ENCODE measurements at regions not wholly inside any gene's neighbourhood (a gene's known extent, or its start where the extent isn't known, plus 50 kb on each side); places are given as distances from the start of the nearest gene placed in this dataset.

DNA sequence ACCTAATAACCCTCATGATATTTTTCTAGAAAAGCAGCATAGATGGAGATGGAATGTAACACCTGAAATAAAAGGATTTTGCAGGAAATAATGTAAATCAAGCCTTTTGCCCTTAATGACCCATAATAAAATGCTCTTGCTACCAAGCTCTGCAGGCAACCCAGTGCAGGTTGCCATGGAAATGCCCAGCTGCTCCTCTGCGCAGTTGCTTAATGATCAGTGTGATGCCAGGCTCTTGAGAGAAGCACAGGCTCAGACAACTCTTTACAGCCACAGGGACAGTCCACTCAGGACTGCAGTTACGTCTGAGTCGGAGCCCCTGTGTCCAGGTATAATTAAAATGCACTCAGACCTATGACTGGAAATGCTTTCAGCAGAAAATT, 165.5 kb downstream of the LACC1 start:
- TF ChIP-seq CTCF (IDR thresholded peaks at IDR 0.05) = no peak
- no peak overlapping the region for H2AFZ ChIP-seq (ENCODE audit: insufficient read depth, low read depth, low read length, poor library complexity, severe bottlenecking)
- H3K36me3 ChIP-seq (replicated peaks in 1 of 2; ENCODE audit: control insufficient read depth in 1 of 2, insufficient read depth in 2 of 2, low read length in 2 of 2) = no peaks in the 10 kb centered on the region
- H3K9me3 ChIP-seq (replicated peaks in 1 of 2; ENCODE audit: control insufficient read depth in 1 of 2, insufficient read depth in 1 of 2, low read length in 2 of 2) = no peaks in the 10 kb centered on the region
- Mint-ChIP-seq H3K27ac (no peak overlapping the region), H3K4me3 (no peak overlapping the region), H3K4me1 (peaks cover 5% of the 10 kb centered on the region), H3K9me3 (no peaks in the 10 kb centered on the region), H3K27me3 (ENCODE audit: low read depth in 3 of 3) (peaks cover 0 to 2% (median 0%) of the 10 kb centered on the region in 3 donors), H3K36me3 (no peaks in the 10 kb centered on the region)
- WGBS (ENCODE audit: insufficient coverage) = 96% methylated on average over 3 of the region's 3 CpGs
- no peaks in the 10 kb centered on the region for H3K4me1 ChIP-seq (ENCODE audit: control insufficient read depth in 1 of 2, insufficient read depth in 2 of 2, low read length in 2 of 2)
- H3K4me3 ChIP-seq (replicated peaks in 1 of 3; ENCODE audit: low read depth in 2 of 3, low read length in 3 of 3) = no peak overlapping the region
- no peaks in the 10 kb centered on the region for H4K20me1 ChIP-seq (ENCODE audit: insufficient read depth, low read length)
- H3K27me3 ChIP-seq (ENCODE audit: control insufficient read depth in 2 of 2, insufficient read depth in 2 of 2, low read length in 2 of 2) = no peaks in the 10 kb centered on the region
- intact Hi-C loops (cut with micrococcal nuclease) = loop anchor here (5.0 to 10.0 kb wide), 2 partner anchors 130 to 392 kb away; no protein-coding TSS in a partner anchor
- H3K27ac ChIP-seq (ENCODE audit: low read depth in 1 of 2, low read length in 2 of 2) = no peak overlapping the region
- DNase-seq = no peak
- no peak overlapping the region for H3K9ac ChIP-seq (ENCODE audit: insufficient read depth, low read length, poor library complexity, severe bottlenecking)
- H3K4me2 ChIP-seq (replicated peaks; ENCODE audit: extremely low read depth, low read length, poor library complexity, severe bottlenecking) = no peak overlapping the region
- H3K79me2 ChIP-seq (ENCODE audit: insufficient read depth, low read length) = no peaks in the 10 kb centered on the region

DNA sequence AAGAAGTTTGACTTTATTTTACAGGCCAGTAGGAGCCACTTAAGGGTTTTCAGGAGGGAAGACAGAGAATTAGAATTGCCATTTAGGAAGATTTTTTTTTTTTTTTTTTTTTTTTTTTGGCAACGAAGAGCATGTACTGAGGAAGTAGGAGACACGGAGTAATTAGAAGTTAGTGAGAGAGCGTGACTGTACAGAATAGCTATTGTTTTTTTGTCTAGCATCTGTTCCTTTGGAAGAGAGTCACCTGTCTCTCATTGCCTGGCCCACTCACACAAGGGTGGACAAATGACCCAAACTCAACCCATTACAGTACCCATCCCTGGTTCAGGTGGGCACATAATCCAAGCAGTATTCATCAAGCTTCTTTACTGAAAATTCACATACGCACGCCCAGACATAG, 166.7 kb downstream of the LACC1 start:
- no peak overlapping the region for H3K4me3 ChIP-seq (replicated peaks in 1 of 3; ENCODE audit: low read depth in 2 of 3, low read length in 3 of 3)
- H3K27me3 ChIP-seq (ENCODE audit: control insufficient read depth in 2 of 2, insufficient read depth in 2 of 2, low read length in 2 of 2) = no peaks in the 10 kb centered on the region
- intact Hi-C loops (cut with micrococcal nuclease) = loop anchor here (5.0 to 10.0 kb wide), 2 partner anchors 132 to 391 kb away; no protein-coding TSS in a partner anchor
- Mint-ChIP-seq H3K4me1 (peaks cover 5% of the 10 kb centered on the region), H3K36me3 (no peaks in the 10 kb centered on the region), H3K27me3 (ENCODE audit: low read depth in 3 of 3) (peaks cover 0 to 2% (median 0%) of the 10 kb centered on the region in 3 donors), H3K9me3 (no peaks in the 10 kb centered on the region), H3K27ac (peak overlapping the region in 1 of 7 donors; percentile 19), H3K4me3 (no peak overlapping the region)
- no peaks in the 10 kb centered on the region for H3K4me1 ChIP-seq (ENCODE audit: control insufficient read depth in 1 of 2, insufficient read depth in 2 of 2, low read length in 2 of 2)
- H3K36me3 ChIP-seq (replicated peaks in 1 of 2; ENCODE audit: control insufficient read depth in 1 of 2, insufficient read depth in 2 of 2, low read length in 2 of 2) = no peaks in the 10 kb centered on the region
- no peak overlapping the region for H3K27ac ChIP-seq (ENCODE audit: low read depth in 1 of 2, low read length in 2 of 2)
- no peaks in the 10 kb centered on the region for H4K20me1 ChIP-seq (ENCODE audit: insufficient read depth, low read length)
- no peaks in the 10 kb centered on the region for H3K79me2 ChIP-seq (ENCODE audit: insufficient read depth, low read length)
- no peak overlapping the region for H3K4me2 ChIP-seq (replicated peaks; ENCODE audit: extremely low read depth, low read length, poor library complexity, severe bottlenecking)
- no peak for DNase-seq
- no peaks in the 10 kb centered on the region for H3K9me3 ChIP-seq (replicated peaks in 1 of 2; ENCODE audit: control insufficient read depth in 1 of 2, insufficient read depth in 1 of 2, low read length in 2 of 2)
- 82% methylated on average over 2 of the region's 5 CpGs for WGBS (ENCODE audit: insufficient coverage)
- H3K9ac ChIP-seq (ENCODE audit: insufficient read depth, low read length, poor library complexity, severe bottlenecking) = no peak overlapping the region
- no peak for TF ChIP-seq CTCF (IDR thresholded peaks at IDR 0.05)
- no peak overlapping the region for H2AFZ ChIP-seq (ENCODE audit: insufficient read depth, low read depth, low read length, poor library complexity, severe bottlenecking)
